COLO829 (cell line): ENCODE measurements at regions not wholly inside any gene's neighbourhood (a gene's known extent, or its start where the extent isn't known, plus 50 kb on each side); places are given as distances from the start of the nearest gene placed in this dataset.

Source experiments
- DNase-seq: peaks from one replicate; pipeline ENCODE4 v3.0.0; 2012; ENCODE audit warnings: low spot score

GRCh38 chr2:59732871-59733566 is 820.4 kb downstream of the BCL11A start:
- DNase-seq = no peak

GRCh38 chr2:59727121-59727590 is 826.3 kb downstream of the BCL11A start:
- no peak for DNase-seq

GRCh38 chr2:59726228-59727120 is 827.0 kb downstream of the BCL11A start:
- peak; percentile 3 for DNase-seq

DNA sequence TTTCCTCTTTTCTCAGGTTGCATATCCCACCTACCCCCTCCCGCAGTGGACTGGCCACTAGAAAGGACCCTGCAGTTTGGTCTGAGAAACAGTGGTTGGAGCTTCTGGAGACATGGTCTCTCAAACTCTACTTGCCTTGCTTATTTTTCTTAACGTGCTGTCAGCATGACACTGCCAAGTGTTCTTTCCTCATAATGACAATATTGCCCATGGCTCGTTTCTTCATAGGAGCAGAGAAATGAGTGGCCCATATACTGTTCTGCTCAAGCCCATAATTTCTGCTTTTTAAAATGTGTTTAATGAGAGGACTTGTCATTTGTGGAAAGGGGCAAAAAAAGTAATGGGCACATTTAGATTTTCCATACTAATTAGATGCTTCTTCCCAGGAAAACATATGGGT is 828.7 kb downstream of the BCL11A start:
- no peak for DNase-seq

GRCh38 chr2:59720296-59720866 is 833.1 kb downstream of the BCL11A start:
- no peak for DNase-seq

DNA sequence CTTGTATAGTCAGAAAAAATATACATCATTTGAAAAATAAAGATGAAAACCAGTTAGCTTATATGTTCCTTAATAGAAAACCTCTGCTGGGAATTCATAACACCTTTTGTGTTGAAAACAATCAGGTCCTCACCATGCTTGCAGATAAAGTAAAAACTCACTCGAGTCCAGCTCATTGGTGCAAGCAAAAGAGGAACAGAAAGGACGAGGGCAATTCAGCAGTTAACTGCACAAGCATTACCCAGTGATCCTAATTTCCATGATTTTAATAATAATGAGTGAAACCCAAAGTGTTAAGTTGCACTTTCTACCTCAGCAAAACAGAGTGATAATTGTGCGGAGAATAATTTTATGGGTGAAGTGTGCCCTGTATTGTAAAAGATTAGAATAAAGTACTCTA is 839.9 kb downstream of the BCL11A start:
- DNase-seq = no peak

DNA sequence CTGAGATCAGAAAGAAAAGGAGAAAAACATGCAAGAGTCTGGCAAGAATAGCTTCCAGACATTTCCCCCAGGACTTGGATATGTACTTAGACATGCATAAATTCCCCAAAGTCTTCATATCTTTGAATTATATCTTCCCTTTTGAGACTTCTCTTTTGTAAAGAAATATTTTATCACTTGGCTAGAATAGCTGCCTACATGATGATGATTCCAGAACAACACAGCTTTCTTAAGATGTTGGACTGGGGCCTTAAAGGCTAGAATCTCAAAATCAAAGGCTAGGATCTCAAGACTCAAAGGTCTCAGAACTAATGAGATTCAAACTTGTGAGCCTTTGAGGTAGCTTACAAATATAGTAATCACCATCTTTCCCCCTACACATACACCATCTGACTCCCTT is 842.3 kb downstream of the BCL11A start:
- no peak for DNase-seq

DNA sequence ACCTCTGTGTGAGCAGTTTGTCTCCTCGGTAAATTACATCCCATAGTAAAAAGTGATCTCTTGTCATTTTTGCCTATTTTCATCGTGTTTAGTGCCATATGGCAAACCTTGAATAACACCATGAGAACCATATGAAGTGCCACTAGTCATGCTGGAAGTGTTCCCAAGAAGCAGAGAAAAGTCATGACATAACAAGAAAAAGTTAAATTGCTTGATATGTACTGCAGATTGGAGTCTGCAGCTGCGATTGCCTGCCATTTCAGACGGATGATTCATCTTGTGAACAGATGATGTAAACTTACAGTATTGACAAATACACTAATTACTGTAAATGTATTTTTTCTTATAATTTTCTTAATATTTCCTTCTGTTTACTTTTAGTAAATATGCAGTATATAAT is 846.7 kb downstream of the BCL11A start:
- DNase-seq = no peak

DNA sequence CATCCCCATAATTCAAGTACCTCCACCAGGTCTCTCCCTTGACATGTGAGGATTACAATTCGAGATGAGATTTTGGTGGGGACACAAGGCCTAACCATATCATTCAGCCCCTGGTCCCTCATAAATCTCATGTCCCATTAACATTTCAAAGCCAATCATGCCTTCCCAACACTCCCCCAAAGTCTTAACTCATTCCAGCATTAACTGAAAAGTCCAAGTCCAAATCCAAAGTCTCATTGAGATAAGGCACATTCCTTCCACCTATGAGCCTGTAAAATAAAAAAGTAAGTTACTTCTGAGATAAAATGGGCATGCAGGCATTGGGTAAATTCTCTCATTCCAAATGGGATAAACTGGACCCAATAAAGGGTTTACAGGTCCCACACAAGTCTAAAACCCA is 849.7 kb downstream of the BCL11A start:
- no peak for DNase-seq

GRCh38 chr2:59702026-59702425 is 851.4 kb downstream of the BCL11A start:
- no peak for DNase-seq

GRCh38 chr2:59701271-59701994 is 852.0 kb downstream of the BCL11A start:
- DNase-seq = no peak

GRCh38 chr2:59694176-59694575 is 859.3 kb downstream of the BCL11A start:
- DNase-seq = no peak

DNA sequence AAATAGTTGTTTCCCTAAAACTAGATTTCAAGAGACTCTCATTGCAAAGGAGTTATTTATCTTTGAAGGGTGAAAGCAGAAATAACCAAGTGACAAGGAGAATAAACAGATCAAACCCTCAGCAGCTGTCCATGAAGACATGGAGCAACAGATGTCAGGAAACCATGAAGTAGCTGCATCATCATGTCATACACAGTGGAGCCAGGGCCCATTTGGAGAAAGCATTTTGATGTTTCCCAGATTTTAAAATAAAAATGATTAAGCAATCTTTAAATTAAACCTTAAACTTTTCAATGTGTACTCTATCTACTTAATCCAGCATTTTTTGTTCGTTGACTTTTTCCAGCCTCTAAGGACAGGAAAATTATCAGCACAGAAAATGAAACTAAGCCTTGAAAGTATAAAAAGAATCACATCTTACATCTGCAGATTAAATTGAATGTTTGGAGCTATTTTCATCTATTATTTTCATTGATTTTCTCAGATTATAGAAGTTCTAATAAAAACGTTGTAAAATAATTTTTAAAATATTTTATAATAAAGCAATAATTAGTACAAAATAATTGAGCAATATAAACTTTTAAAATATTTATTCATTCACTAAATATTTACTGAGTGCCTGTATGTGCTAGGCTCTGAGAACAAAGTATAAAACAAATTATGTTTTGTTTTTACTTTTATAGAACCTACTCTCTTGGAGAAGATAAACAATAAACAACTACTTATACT is 860.1 kb downstream of the BCL11A start:
- no peak for DNase-seq

DNA sequence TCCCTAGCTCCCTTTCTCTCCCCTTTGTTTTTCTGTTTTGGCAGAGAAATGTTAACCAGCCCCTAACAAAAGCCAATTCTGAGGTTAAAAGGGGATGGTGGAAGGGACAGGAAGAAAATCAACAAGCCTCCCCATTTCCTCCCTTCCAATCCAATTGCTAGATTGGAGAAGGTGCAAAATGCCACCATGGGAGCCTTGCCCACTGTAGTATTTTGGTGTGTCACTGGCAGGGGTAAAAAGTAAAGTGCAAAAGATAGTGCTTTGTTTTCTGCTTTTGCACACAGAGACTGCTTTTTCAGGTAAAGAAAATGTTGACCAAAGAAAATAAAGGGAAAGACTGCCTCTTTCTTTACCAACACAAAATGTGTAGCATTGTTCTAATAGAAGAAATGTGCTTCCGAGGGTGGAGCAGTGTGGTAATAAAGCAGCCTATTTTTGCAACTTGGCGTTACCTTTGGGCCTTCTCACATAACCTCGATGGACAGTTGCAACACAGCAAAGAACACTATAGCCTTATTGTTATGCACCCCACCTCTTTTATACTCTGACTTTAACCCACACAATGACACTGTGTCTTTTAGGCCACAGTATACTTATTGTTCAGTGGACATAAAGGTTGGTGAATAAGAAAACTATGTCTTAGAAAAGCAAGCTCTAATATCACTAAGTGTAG is 861.8 kb downstream of the BCL11A start:
- DNase-seq = peak; percentile 4

GRCh38 chr2:59690849-59691248 is 862.6 kb downstream of the BCL11A start:
- no peak for DNase-seq

GRCh38 chr2:59684771-59685166 is 868.7 kb downstream of the BCL11A start:
- DNase-seq = no peak

- DNase-seq = peak; percentile 25
Measured at GRCh38 chr2:59684116-59684770, 869.2 kb downstream of the BCL11A start.

- DNase-seq = no peak
Measured at GRCh38 chr2:59680863-59681262, 872.6 kb downstream of the BCL11A start.

DNA sequence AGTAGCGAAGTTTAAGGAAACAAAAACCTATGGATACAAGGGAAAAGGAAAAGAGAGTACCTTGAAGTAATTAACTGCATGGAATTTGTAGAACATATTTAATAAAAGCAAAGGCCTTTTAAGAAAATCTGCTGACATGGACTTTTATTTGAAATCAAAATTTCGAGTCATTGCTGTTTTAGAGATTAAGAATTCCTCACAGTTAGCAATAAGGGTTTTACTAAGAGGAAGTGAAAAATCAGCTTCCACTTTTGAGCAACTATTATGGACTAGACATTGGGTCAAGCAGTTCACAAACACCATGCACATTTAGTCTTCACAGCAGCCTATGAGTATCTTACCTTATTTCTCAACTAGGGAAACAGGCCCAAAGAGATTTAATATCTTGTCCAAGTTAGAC is 876.3 kb downstream of the BCL11A start:
- DNase-seq = no peak

DNA sequence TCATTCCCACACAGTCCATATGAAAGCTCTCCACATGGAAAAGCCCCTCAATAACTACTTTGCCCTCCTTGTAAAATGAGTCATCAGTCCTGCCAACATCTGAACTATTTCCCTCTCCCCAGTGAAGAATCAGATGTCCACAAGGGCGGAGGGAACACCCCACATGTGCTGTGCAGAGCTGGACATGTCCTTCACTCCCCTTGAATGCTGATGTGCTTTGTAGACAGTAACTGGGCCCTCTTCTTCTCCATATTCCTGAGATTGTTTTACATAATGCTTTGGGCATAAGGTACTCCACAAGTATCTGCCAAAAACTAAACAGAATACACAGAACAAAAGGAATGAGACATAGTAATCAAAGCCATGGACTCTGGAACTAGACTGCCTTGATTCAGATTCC is 879.4 kb downstream of the BCL11A start:
- DNase-seq = no peak

GRCh38 chr2:59665021-59665420 is 888.4 kb downstream of the BCL11A start:
- no peak for DNase-seq
